Activated CD8-positive, alpha-beta T cell treated with anti-CD3 and anti-CD28 coated beads, Interleukin-2, amount 10 ng/mL, durations not matched to agents 7 days and 5 days (primary cell): ENCODE measurements at regions not wholly inside any gene's neighbourhood (a gene's known extent, or its start where the extent isn't known, plus 50 kb on each side); places are given as distances from the start of the nearest gene placed in this dataset.
A peak's percentile ranks its signal among the peaks of the same experiment; 100 is the strongest.

Source experiments
- ATAC-seq: fragments of 150-1000 bp; cut with Tn5 transposase; one replicate; pipeline ENCODE4 v1.10.0; 2021; ENCODE audit warnings: moderate library complexity
- CTCF ChIA-PET: fragments of 350-600 bp; sonication (Branson Sonifier 250); formaldehyde crosslinking; loops from one replicate; lab custom pipeline; 2021; ENCODE audit warnings: antibody characterized with exemption; lab: Charles Lee
- POLR2A ChIA-PET: fragments of 350-600 bp; sonication (Branson Sonifier 250); formaldehyde crosslinking; loops from one replicate; lab custom pipeline; 2021; ENCODE audit warnings: antibody characterized with exemption; lab: Charles Lee
- DNase-seq: peaks from one replicate; pipeline ENCODE4 v3.0.0-alpha.2; 2020
- H3K27ac Mint-ChIP-seq: one replicate; pipeline ENCODE4 v1.8.0; 2021; ENCODE audit warnings: mild to moderate bottlenecking, mixed read lengths
- H3K27me3 Mint-ChIP-seq: one replicate; pipeline ENCODE4 v1.8.0; 2021; ENCODE audit warnings: low read depth, mixed read lengths
- H3K36me3 Mint-ChIP-seq: one replicate; pipeline ENCODE4 v1.8.0; 2021; ENCODE audit warnings: low read depth, mixed read lengths
- H3K4me1 Mint-ChIP-seq: one replicate; pipeline ENCODE4 v1.8.0; 2021; ENCODE audit warnings: low read depth, mixed read lengths
- H3K4me3 Mint-ChIP-seq: one replicate; pipeline ENCODE4 v1.8.0; 2021; ENCODE audit warnings: mild to moderate bottlenecking, mixed read lengths
- H3K9me3 Mint-ChIP-seq: one replicate; pipeline ENCODE4 v1.8.0; 2022; ENCODE audit warnings: mixed read lengths; ENCODE audit not compliant: insufficient read depth

- H3K4me3 Mint-ChIP-seq: no peak overlapping the region
- H3K27me3 Mint-ChIP-seq: no peaks in the 10 kb centered on the region
- DNase-seq: no peak
- ChIA-PET POLR2A (no interaction called here), CTCF (no interaction called here)
- no peak for ATAC-seq
- H3K4me1 Mint-ChIP-seq: no peaks in the 10 kb centered on the region
- H3K36me3 Mint-ChIP-seq: no peaks in the 10 kb centered on the region
- H3K27ac Mint-ChIP-seq: no peak overlapping the region
- H3K9me3 Mint-ChIP-seq: no peaks in the 10 kb centered on the region
Observed at GRCh38 chr4:31351695-31352094, 631.5 kb downstream of the PCDH7 start.

- Mint-ChIP-seq H3K36me3 (no peaks in the 10 kb centered on the region), H3K27me3 (no peaks in the 10 kb centered on the region), H3K4me1 (no peaks in the 10 kb centered on the region), H3K4me3 (no peak overlapping the region), H3K9me3 (peaks cover 3% of the 10 kb centered on the region), H3K27ac (no peak overlapping the region)
- POLR2A ChIA-PET: no interaction called here
- ATAC-seq: no peak
- CTCF ChIA-PET: no interaction called here
- no peak for DNase-seq
Observed at GRCh38 chr4:31356839-31357238, 636.7 kb downstream of the PCDH7 start.

GRCh38 chr4:31360786-31361185, 640.6 kb downstream of the PCDH7 start:
- ChIA-PET POLR2A (no interaction called here), CTCF (no interaction called here)
- Mint-ChIP-seq H3K4me3 (no peak overlapping the region), H3K9me3 (peaks cover 3% of the 10 kb centered on the region), H3K4me1 (no peaks in the 10 kb centered on the region), H3K36me3 (no peaks in the 10 kb centered on the region), H3K27ac (no peak overlapping the region), H3K27me3 (no peaks in the 10 kb centered on the region)
- DNase-seq (no peak), ATAC-seq (no peak)

- DNase-seq: no peak
- H3K27ac Mint-ChIP-seq: no peak overlapping the region
- H3K4me1 Mint-ChIP-seq: no peaks in the 10 kb centered on the region
- POLR2A ChIA-PET: no interaction called here
- no peak for ATAC-seq
- no peaks in the 10 kb centered on the region for H3K9me3 Mint-ChIP-seq
- H3K4me3 Mint-ChIP-seq: no peak overlapping the region
- CTCF ChIA-PET: no interaction called here
- H3K27me3 Mint-ChIP-seq: no peaks in the 10 kb centered on the region
- H3K36me3 Mint-ChIP-seq: no peaks in the 10 kb centered on the region
Observed at GRCh38 chr4:31362756-31363155, 642.6 kb downstream of the PCDH7 start.

- CTCF ChIA-PET: no interaction called here
- ATAC-seq (no peak), DNase-seq (no peak)
- Mint-ChIP-seq H3K27ac (no peak overlapping the region), H3K36me3 (no peaks in the 10 kb centered on the region), H3K4me3 (no peak overlapping the region), H3K27me3 (no peaks in the 10 kb centered on the region), H3K9me3 (no peaks in the 10 kb centered on the region), H3K4me1 (no peaks in the 10 kb centered on the region)
- POLR2A ChIA-PET: no interaction called here
Observed at GRCh38 chr4:31365006-31365690, 645.0 kb downstream of the PCDH7 start.

GRCh38 chr4:31366041-31366440, 645.9 kb downstream of the PCDH7 start:
- POLR2A ChIA-PET: no interaction called here
- no peaks in the 10 kb centered on the region for H3K9me3 Mint-ChIP-seq
- no peaks in the 10 kb centered on the region for H3K4me1 Mint-ChIP-seq

GRCh38 chr4:31370866-31371465, 650.8 kb downstream of the PCDH7 start:
- CTCF ChIA-PET: no interaction called here
- peak; percentile 70 for ATAC-seq

More at GRCh38 chr4:31366041-31366440, 645.9 kb downstream of the PCDH7 start:
- no peak overlapping the region for H3K27ac Mint-ChIP-seq
- no peaks in the 10 kb centered on the region for H3K27me3 Mint-ChIP-seq
- H3K4me3 Mint-ChIP-seq: no peak overlapping the region
- no peaks in the 10 kb centered on the region for H3K36me3 Mint-ChIP-seq
- DNase-seq: no peak
- ATAC-seq: no peak
- CTCF ChIA-PET: no interaction called here

GRCh38 chr4:31374256-31374960, 654.2 kb downstream of the PCDH7 start:
- no peaks in the 10 kb centered on the region for H3K9me3 Mint-ChIP-seq
- H3K36me3 Mint-ChIP-seq: no peaks in the 10 kb centered on the region
- POLR2A ChIA-PET: no interaction called here
- no peak overlapping the region for H3K27ac Mint-ChIP-seq
- H3K4me1 Mint-ChIP-seq: no peaks in the 10 kb centered on the region
- no peak overlapping the region for H3K4me3 Mint-ChIP-seq
- no peaks in the 10 kb centered on the region for H3K27me3 Mint-ChIP-seq
- ATAC-seq: no peak
- DNase-seq: no peak
- CTCF ChIA-PET: no interaction called here

More at GRCh38 chr4:31370866-31371465, 650.8 kb downstream of the PCDH7 start:
- Mint-ChIP-seq H3K4me1 (no peaks in the 10 kb centered on the region), H3K4me3 (no peak overlapping the region), H3K27me3 (no peaks in the 10 kb centered on the region), H3K36me3 (no peaks in the 10 kb centered on the region), H3K9me3 (no peaks in the 10 kb centered on the region), H3K27ac (no peak overlapping the region)
- peak; percentile 20 for DNase-seq
- POLR2A ChIA-PET: no interaction called here

- CTCF ChIA-PET: no interaction called here
- Mint-ChIP-seq H3K4me3 (no peak overlapping the region), H3K36me3 (no peaks in the 10 kb centered on the region), H3K27me3 (no peaks in the 10 kb centered on the region), H3K27ac (no peak overlapping the region), H3K9me3 (no peaks in the 10 kb centered on the region), H3K4me1 (no peaks in the 10 kb centered on the region)
- POLR2A ChIA-PET: no interaction called here
- DNase-seq (no peak), ATAC-seq (no peak)
Observed at GRCh38 chr4:31375936-31376335, 655.8 kb downstream of the PCDH7 start.

- H3K27ac Mint-ChIP-seq: no peak overlapping the region
- ATAC-seq (no peak), DNase-seq (no peak)
- H3K27me3 Mint-ChIP-seq: no peaks in the 10 kb centered on the region
- POLR2A ChIA-PET: no interaction called here
- CTCF ChIA-PET: no interaction called here
- H3K36me3 Mint-ChIP-seq: no peaks in the 10 kb centered on the region
- no peak overlapping the region for H3K4me3 Mint-ChIP-seq
- no peaks in the 10 kb centered on the region for H3K9me3 Mint-ChIP-seq
- no peaks in the 10 kb centered on the region for H3K4me1 Mint-ChIP-seq
Observed at GRCh38 chr4:31379364-31379763, 659.2 kb downstream of the PCDH7 start.

GRCh38 chr4:31383767-31384166, 663.6 kb downstream of the PCDH7 start:
- Mint-ChIP-seq H3K27me3 (no peaks in the 10 kb centered on the region), H3K9me3 (peaks cover 2% of the 10 kb centered on the region), H3K36me3 (no peaks in the 10 kb centered on the region), H3K4me1 (no peaks in the 10 kb centered on the region), H3K4me3 (no peak overlapping the region), H3K27ac (no peak overlapping the region)
- ChIA-PET CTCF (no interaction called here), POLR2A (no interaction called here)
- ATAC-seq (no peak), DNase-seq (no peak)

- Mint-ChIP-seq H3K36me3 (no peaks in the 10 kb centered on the region), H3K4me3 (no peak overlapping the region)
- POLR2A ChIA-PET: no interaction called here
Observed at GRCh38 chr4:31390849-31391248, 670.7 kb downstream of the PCDH7 start.

More at GRCh38 chr4:31390849-31391248, 670.7 kb downstream of the PCDH7 start:
- Mint-ChIP-seq H3K27ac (no peak overlapping the region), H3K4me1 (no peaks in the 10 kb centered on the region), H3K27me3 (no peaks in the 10 kb centered on the region), H3K9me3 (peaks cover 13% of the 10 kb centered on the region)
- ATAC-seq: no peak
- DNase-seq: no peak
- CTCF ChIA-PET: no interaction called here
